ENCODE measurements at regions not wholly inside any gene's neighbourhood (a gene's known extent, or its start where the extent isn't known, plus 50 kb on each side); places are given as distances from the start of the nearest gene placed in this dataset.
"Not testable (repeated sequence)": the region's sequence is repeated elsewhere in the genome, so short reads cannot be mapped to it uniquely, and the experiment has no call there.

GRCh38 chr9:42239445-42240260 is 56.2 kb downstream of the SPATA31A6 start:
- H3K36me3 Mint-ChIP-seq; H3K27me3 ChIP-seq (ENCODE audit: insufficient read depth, low read length, poor library complexity, severe bottlenecking); H3K9me3 Mint-ChIP-seq; POLR2A ChIA-PET; H3K27me3 Mint-ChIP-seq; H3K27ac ChIP-seq (ENCODE audit: low read depth, low read length); DNase-seq; CTCF ChIA-PET; H3K9me3 ChIP-seq (ENCODE audit: low read length); H3K4me1 ChIP-seq (ENCODE audit: insufficient read depth, low read length); H3K27ac Mint-ChIP-seq; H3K36me3 ChIP-seq (ENCODE audit: insufficient read depth, low read length); H3K4me1 Mint-ChIP-seq; H3K4me3 ChIP-seq (ENCODE audit: low read length); H3K4me3 Mint-ChIP-seq: not testable (repeated sequence)

GRCh38 chr9:42240261-42240579 is 56.8 kb downstream of the SPATA31A6 start:
- DNase-seq; CTCF ChIA-PET; H3K27me3 ChIP-seq (ENCODE audit: insufficient read depth, low read length, poor library complexity, severe bottlenecking); H3K27ac Mint-ChIP-seq; H3K4me1 Mint-ChIP-seq; H3K4me1 ChIP-seq (ENCODE audit: insufficient read depth, low read length); H3K9me3 ChIP-seq (ENCODE audit: low read length); POLR2A ChIA-PET; H3K27me3 Mint-ChIP-seq; H3K4me3 ChIP-seq (ENCODE audit: low read length); H3K36me3 Mint-ChIP-seq; H3K36me3 ChIP-seq (ENCODE audit: insufficient read depth, low read length); H3K4me3 Mint-ChIP-seq; H3K9me3 Mint-ChIP-seq; H3K27ac ChIP-seq (ENCODE audit: low read depth, low read length): not testable (repeated sequence)

GRCh38 chr9:42243211-42243610 is 59.8 kb downstream of the SPATA31A6 start:
- H3K36me3 Mint-ChIP-seq; H3K27me3 Mint-ChIP-seq; H3K36me3 ChIP-seq (ENCODE audit: insufficient read depth, low read length); POLR2A ChIA-PET; H3K9me3 ChIP-seq (ENCODE audit: low read length); H3K4me3 ChIP-seq (ENCODE audit: low read length); H3K4me1 Mint-ChIP-seq; H3K27me3 ChIP-seq (ENCODE audit: insufficient read depth, low read length, poor library complexity, severe bottlenecking); H3K4me3 Mint-ChIP-seq; CTCF ChIA-PET; H3K4me1 ChIP-seq (ENCODE audit: insufficient read depth, low read length); H3K9me3 Mint-ChIP-seq; DNase-seq; H3K27ac ChIP-seq (ENCODE audit: low read depth, low read length); H3K27ac Mint-ChIP-seq: not testable (repeated sequence)

GRCh38 chr9:42243822-42244221 is 60.4 kb downstream of the SPATA31A6 start:
- H3K27ac ChIP-seq (ENCODE audit: low read depth, low read length); H3K4me1 ChIP-seq (ENCODE audit: insufficient read depth, low read length); H3K36me3 ChIP-seq (ENCODE audit: insufficient read depth, low read length); H3K27ac Mint-ChIP-seq; H3K9me3 Mint-ChIP-seq; H3K9me3 ChIP-seq (ENCODE audit: low read length); H3K36me3 Mint-ChIP-seq; H3K4me1 Mint-ChIP-seq; DNase-seq; CTCF ChIA-PET; H3K27me3 ChIP-seq (ENCODE audit: insufficient read depth, low read length, poor library complexity, severe bottlenecking); POLR2A ChIA-PET; H3K4me3 ChIP-seq (ENCODE audit: low read length); H3K4me3 Mint-ChIP-seq; H3K27me3 Mint-ChIP-seq: not testable (repeated sequence)

- POLR2A ChIA-PET; H3K27ac Mint-ChIP-seq; H3K36me3 Mint-ChIP-seq; CTCF ChIA-PET; DNase-seq; H3K9me3 ChIP-seq (ENCODE audit: low read length); H3K27me3 Mint-ChIP-seq; H3K4me1 ChIP-seq (ENCODE audit: insufficient read depth, low read length); H3K27ac ChIP-seq (ENCODE audit: low read depth, low read length); H3K4me1 Mint-ChIP-seq; H3K36me3 ChIP-seq (ENCODE audit: insufficient read depth, low read length); H3K27me3 ChIP-seq (ENCODE audit: insufficient read depth, low read length, poor library complexity, severe bottlenecking); H3K4me3 ChIP-seq (ENCODE audit: low read length); H3K4me3 Mint-ChIP-seq: not testable (repeated sequence)
- peaks cover 0 to 11% (median 8%) of the 10 kb centered on the region in 5 donors for H3K9me3 Mint-ChIP-seq
These were observed 85.3 kb downstream of the SPATA31A6 start for GRCh38 chr9:42268729-42269128.

GRCh38 chr9:42269171-42269570 is 85.7 kb downstream of the SPATA31A6 start:
- DNase-seq; H3K27me3 ChIP-seq (ENCODE audit: insufficient read depth, low read length, poor library complexity, severe bottlenecking); H3K4me3 ChIP-seq (ENCODE audit: low read length); H3K4me1 ChIP-seq (ENCODE audit: insufficient read depth, low read length); H3K9me3 ChIP-seq (ENCODE audit: low read length); H3K27me3 Mint-ChIP-seq; H3K36me3 ChIP-seq (ENCODE audit: insufficient read depth, low read length); H3K36me3 Mint-ChIP-seq; CTCF ChIA-PET; H3K9me3 Mint-ChIP-seq; POLR2A ChIA-PET; H3K27ac ChIP-seq (ENCODE audit: low read depth, low read length); H3K27ac Mint-ChIP-seq; H3K4me1 Mint-ChIP-seq; H3K4me3 Mint-ChIP-seq: not testable (repeated sequence)

- DNase-seq, H3K36me3 Mint-ChIP-seq: not testable (repeated sequence)
These were observed 89.7 kb downstream of the SPATA31A6 start for GRCh38 chr9:42273191-42273590.

GRCh38 chr9:42275141-42275540 is 91.7 kb downstream of the SPATA31A6 start:
- Mint-ChIP-seq H3K27me3 (no peaks in the 10 kb centered on the region), H3K27ac (no peak overlapping the region), H3K4me3 (no peak overlapping the region), H3K36me3 (no peaks in the 10 kb centered on the region), H3K4me1 (no peaks in the 10 kb centered on the region), H3K9me3 (peaks cover 0 to 3% (median 0%) of the 10 kb centered on the region in 5 donors)
- ChIA-PET CTCF (no interaction called here), POLR2A (no interaction called here)
- Histone ChIP-seq H3K4me1 (ENCODE audit: insufficient read depth, low read length) (no peaks in the 10 kb centered on the region), H3K36me3 (ENCODE audit: insufficient read depth, low read length) (no peaks in the 10 kb centered on the region), H3K27me3 (ENCODE audit: insufficient read depth, low read length, poor library complexity, severe bottlenecking) (no peaks in the 10 kb centered on the region), H3K4me3 (ENCODE audit: low read length) (no peak overlapping the region), H3K9me3 (ENCODE audit: low read length) (no peaks in the 10 kb centered on the region), H3K27ac (ENCODE audit: low read depth, low read length) (no peak overlapping the region)
- DNase-seq: no peak

More at GRCh38 chr9:42273191-42273590, 89.7 kb downstream of the SPATA31A6 start:
- H3K4me1 Mint-ChIP-seq; POLR2A ChIA-PET; H3K27me3 Mint-ChIP-seq; H3K36me3 ChIP-seq (ENCODE audit: insufficient read depth, low read length); H3K27ac Mint-ChIP-seq; H3K4me3 ChIP-seq (ENCODE audit: low read length); H3K27me3 ChIP-seq (ENCODE audit: insufficient read depth, low read length, poor library complexity, severe bottlenecking); CTCF ChIA-PET; H3K9me3 ChIP-seq (ENCODE audit: low read length); H3K4me1 ChIP-seq (ENCODE audit: insufficient read depth, low read length); H3K4me3 Mint-ChIP-seq; H3K9me3 Mint-ChIP-seq; H3K27ac ChIP-seq (ENCODE audit: low read depth, low read length): not testable (repeated sequence)

GRCh38 chr9:42282531-42283178 is 99.2 kb downstream of the SPATA31A6 start:
- POLR2A ChIA-PET: not testable (repeated sequence)

More at GRCh38 chr9:42282531-42283178, 99.2 kb downstream of the SPATA31A6 start:
- H3K4me3 ChIP-seq (ENCODE audit: low read length); H3K9me3 ChIP-seq (ENCODE audit: low read length); H3K36me3 Mint-ChIP-seq; H3K36me3 ChIP-seq (ENCODE audit: insufficient read depth, low read length); H3K4me3 Mint-ChIP-seq; H3K27me3 Mint-ChIP-seq; DNase-seq; H3K9me3 Mint-ChIP-seq; H3K27me3 ChIP-seq (ENCODE audit: insufficient read depth, low read length, poor library complexity, severe bottlenecking); H3K4me1 ChIP-seq (ENCODE audit: insufficient read depth, low read length); H3K27ac Mint-ChIP-seq; H3K4me1 Mint-ChIP-seq; CTCF ChIA-PET; H3K27ac ChIP-seq (ENCODE audit: low read depth, low read length): not testable (repeated sequence)
